A549 (cell line): ENCODE measurements at regions not wholly inside any gene's neighbourhood (a gene's known extent, or its start where the extent isn't known, plus 50 kb on each side); places are given as distances from the start of the nearest gene placed in this dataset.

Experiments
- ATAC-seq, 2 experiments: fragments of 200-7000 bp in 1 of 2; fragments of >200 bp in 1 of 2; cut with Nextera tagmentation in 1 of 2; cut with Tn5 transposase in 1 of 2; 3 replicates each; pipeline versions ENCODE4 v1.8.0 to v1.9.1; 2018 to 2020; ENCODE audit warnings: mild to moderate bottlenecking in 1 of 2, moderate library complexity in 1 of 2
- CTCF ChIA-PET: fragments of 300-600 bp; sonication (Branson Sonifier 250); formaldehyde crosslinking; extraction: SDS; loops from one replicate; lab custom pipeline; 2021; ENCODE audit warnings: antibody characterized with exemption, inconsistent platforms; lab: Yijun Ruan, JAX
- POLR2A ChIA-PET: fragments of 350-600 bp; formaldehyde crosslinking; extraction: SDS; loops from one replicate; lab custom pipeline; 2021; ENCODE audit warnings: antibody characterized with exemption, inconsistent platforms; lab: Yijun Ruan, JAX
- DNase-seq, 2 experiments: peaks; one replicate each; pipeline versions ENCODE4 v3.0.0 to v3.0.0-alpha.2; 2011 to 2016; ENCODE audit warnings: low read depth in 1 of 2, low spot score in 1 of 2
- FAIRE-seq: peaks from 2 replicates; lab custom pipeline; 2011; peaks lifted over from hg19 to GRCh38; lab: Jason Lieb, UNC
- H3K27ac ChIP-seq, 2 experiments: fragments of >200 bp; sonication (Bioruptor Twin); formaldehyde crosslinking; 3 replicates each; pipeline ENCODE4 v1.5.1; 2016 to 2017
- H3K4me1 ChIP-seq: fragments of >200 bp; sonication (Bioruptor Twin); formaldehyde crosslinking; 3 replicates; pipeline ENCODE4 v1.6.1; 2016
- H3K4me2 ChIP-seq: fragments of >200 bp; sonication (Bioruptor Twin); formaldehyde crosslinking; 3 replicates; pipeline ENCODE4 v1.6.1; 2016
- H3K4me3 ChIP-seq: fragments of >200 bp; sonication (Bioruptor Twin); formaldehyde crosslinking; 3 replicates; pipeline ENCODE4 v1.5.1; 2016
- H3K9me3 ChIP-seq: fragments of >200 bp; sonication (Bioruptor Twin); formaldehyde crosslinking; 3 replicates; pipeline ENCODE4 v1.6.1; 2016
- BHLHE40 ChIP-seq: IDR thresholded peaks from 2 replicates; pipeline ENCODE4 v1.6.1; 2012; ENCODE audit warnings: low read depth, low read length, inconsistent platforms
- EHF ChIP-seq: fragments of 250-450 bp; sonication (Bioruptor Pico); IDR thresholded peaks from 2 replicates; pipeline ENCODE4 v1.5.0; 2020; ENCODE audit warnings: mild to moderate bottlenecking
- FOSL2 ChIP-seq, 2 experiments: fragments of 450-650 bp in 1 of 2; fragments of >200 bp in 1 of 2; sonication (Bioruptor Twin) in 1 of 2; formaldehyde crosslinking; IDR thresholded peaks; 2 replicates each; pipeline versions ENCODE4 v1.5.0 to v1.6.1; 2016 to 2020; ENCODE audit warnings: mild to moderate bottlenecking in 1 of 2, moderate library complexity in 1 of 2
- FOXS1 ChIP-seq: fragments of 250-450 bp; sonication (Bioruptor Pico); IDR thresholded peaks from 2 replicates; pipeline ENCODE4 v1.5.0; 2020; ENCODE audit warnings: mild to moderate bottlenecking, moderate library complexity
- HEYL ChIP-seq: fragments of 250-450 bp; sonication (Bioruptor Pico); IDR thresholded peaks from 2 replicates; pipeline ENCODE4 v1.8.0; 2021; ENCODE audit warnings: mild to moderate bottlenecking, moderate library complexity
- KDM1A ChIP-seq: fragments of 200-600 bp; sonication (generic); IDR thresholded peaks from 2 replicates; pipeline ENCODE4 v1.6.1; 2016; ENCODE audit warnings: low read depth, mild to moderate bottlenecking
- KDM5A ChIP-seq: fragments of 200-600 bp; sonication (generic); IDR thresholded peaks from 2 replicates; pipeline ENCODE4 v1.6.1; 2016; ENCODE audit warnings: antibody characterized with exemption, mild to moderate bottlenecking
- MYC ChIP-seq: IDR thresholded peaks from 2 replicates; pipeline ENCODE4 v1.6.1; 2012; ENCODE audit warnings: mild to moderate bottlenecking, inconsistent platforms, low read length, improper control_type of control experiment, borderline replicate concordance
- NR3C1 ChIP-seq: fragments of >200 bp; sonication (Bioruptor Twin); formaldehyde crosslinking; IDR thresholded peaks from 3 replicates; pipeline ENCODE4 v1.6.1; 2017
- RAD21 ChIP-seq, 2 experiments: fragments of >200 bp in 1 of 2; sonication (Bioruptor Twin) in 1 of 2; formaldehyde crosslinking in 1 of 2; IDR thresholded peaks in 1 of 2; conservative IDR thresholded peaks in 1 of 2; 2 replicates in 1 of 2; 3 replicates in 1 of 2; pipeline ENCODE4 v1.6.1; 2012 to 2018; ENCODE audit warnings: inconsistent platforms in 1 of 2
- RCOR1 ChIP-seq: fragments of 150-350 bp; IDR thresholded peaks from 2 replicates; pipeline ENCODE4 v1.6.1; 2014; ENCODE audit warnings: antibody characterized with exemption, low read length, low read depth
- SMC3 ChIP-seq: fragments of >200 bp; sonication (Bioruptor Twin); formaldehyde crosslinking; IDR thresholded peaks from 3 replicates; pipeline ENCODE4 v1.6.1; 2018; ENCODE audit warnings: inconsistent platforms
- SREBF2 ChIP-seq: fragments of 450-650 bp; IDR thresholded peaks from 2 replicates; pipeline ENCODE4 v1.6.1; 2014; ENCODE audit warnings: mild to moderate bottlenecking, moderate library complexity
- ZC3H11A ChIP-seq: fragments of 450-650 bp; IDR thresholded peaks from 2 replicates; pipeline ENCODE4 v1.6.1; 2014; ENCODE audit warnings: antibody characterized with exemption, mild to moderate bottlenecking
- ZFP36 ChIP-seq: fragments of 450-650 bp; IDR thresholded peaks from 2 replicates; pipeline ENCODE4 v1.6.1; 2014; ENCODE audit warnings: borderline replicate concordance; ENCODE audit not compliant: partially characterized antibody
- ZNF302 ChIP-seq: fragments of 250-450 bp; sonication (Bioruptor Pico); IDR thresholded peaks from 2 replicates; pipeline ENCODE4 v1.9.0; 2021; ENCODE audit warnings: inconsistent platforms, mild to moderate bottlenecking, moderate library complexity
- ZSCAN20 ChIP-seq: fragments of 250-450 bp; sonication (Bioruptor Pico); IDR thresholded peaks from 2 replicates; pipeline ENCODE4 v1.8.0; 2022; ENCODE audit warnings: mild to moderate bottlenecking, moderate library complexity
- WGBS: methylation state at CpG from one replicate; pipeline ENCODE4 v1.1.6; 2017; ENCODE audit errors: missing lambda C conversion rate; 5-methylcytosine and 5-hydroxymethylcytosine counted together
- TF ChIP-seq, protein P1 (sequence below): fragments of >200 bp; sonication (Bioruptor Twin); formaldehyde crosslinking; IDR thresholded peaks from 3 replicates; pipeline ENCODE4 v1.5.1; 2016

- 44% methylated on average over 6 of the region's 6 CpGs for WGBS
- ChIA-PET CTCF (interaction anchor here (0.6 to 4.1 kb wide), 30 partner anchors 8 to 991 kb away, joined by 3 to 17 read pairs (median 4); no protein-coding TSS in a partner anchor), POLR2A (interaction anchor here (0.5 kb wide), 1 partner anchor 14 kb away, joined by 3 read pairs; no protein-coding TSS in a partner anchor)
- Histone ChIP-seq H3K4me1 (peaks cover 11% of the 10 kb centered on the region), H3K4me3 (no peak overlapping the region), H3K4me2 (peak overlapping the region; percentile 11; the same call in 1 of the 3 replicates), H3K9me3 (no peaks in the 10 kb centered on the region), H3K27ac (peak overlapping the region; percentile 20 to 81; a peak in 5 of 6 replicates)
- no peak for FAIRE-seq
- DNase-seq = peak; percentile 38 to 54
- ATAC-seq = peak in 1 of 2 experiments; percentile 78; a peak in 3 of 6 replicates
- TF ChIP-seq SMC3 = peak; percentile 87
- no peak for TF ChIP-seq FOSL2 (IDR thresholded peaks at IDR 0.05)
- no peak for TF ChIP-seq FOSL2 (CRISPR knock-in tag; IDR thresholded peaks at IDR 0.05)
- TF ChIP-seq RAD21 (conservative IDR thresholded peaks at IDR 0.05 in 1 of 2, IDR thresholded peaks at IDR 0.05 in 1 of 2) = peak; percentile 88 to 89
- no peak for TF ChIP-seq KDM5A
- TF ChIP-seq RCOR1 = no peak
- TF ChIP-seq HEYL (CRISPR knock-in tag) = no peak
- TF ChIP-seq ZSCAN20 = no peak
- TF ChIP-seq MYC = no peak
- TF ChIP-seq ZC3H11A = no peak
- TF ChIP-seq, protein P1, sequence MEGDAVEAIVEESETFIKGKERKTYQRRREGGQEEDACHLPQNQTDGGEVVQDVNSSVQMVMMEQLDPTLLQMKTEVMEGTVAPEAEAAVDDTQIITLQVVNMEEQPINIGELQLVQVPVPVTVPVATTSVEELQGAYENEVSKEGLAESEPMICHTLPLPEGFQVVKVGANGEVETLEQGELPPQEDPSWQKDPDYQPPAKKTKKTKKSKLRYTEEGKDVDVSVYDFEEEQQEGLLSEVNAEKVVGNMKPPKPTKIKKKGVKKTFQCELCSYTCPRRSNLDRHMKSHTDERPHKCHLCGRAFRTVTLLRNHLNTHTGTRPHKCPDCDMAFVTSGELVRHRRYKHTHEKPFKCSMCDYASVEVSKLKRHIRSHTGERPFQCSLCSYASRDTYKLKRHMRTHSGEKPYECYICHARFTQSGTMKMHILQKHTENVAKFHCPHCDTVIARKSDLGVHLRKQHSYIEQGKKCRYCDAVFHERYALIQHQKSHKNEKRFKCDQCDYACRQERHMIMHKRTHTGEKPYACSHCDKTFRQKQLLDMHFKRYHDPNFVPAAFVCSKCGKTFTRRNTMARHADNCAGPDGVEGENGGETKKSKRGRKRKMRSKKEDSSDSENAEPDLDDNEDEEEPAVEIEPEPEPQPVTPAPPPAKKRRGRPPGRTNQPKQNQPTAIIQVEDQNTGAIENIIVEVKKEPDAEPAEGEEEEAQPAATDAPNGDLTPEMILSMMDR = peak; percentile 74
- TF ChIP-seq, all 56 proteins: peak for 3
These were observed 177.9 kb downstream of the RPS24 start for GRCh38 chr10:78211561-78212051.

DNA sequence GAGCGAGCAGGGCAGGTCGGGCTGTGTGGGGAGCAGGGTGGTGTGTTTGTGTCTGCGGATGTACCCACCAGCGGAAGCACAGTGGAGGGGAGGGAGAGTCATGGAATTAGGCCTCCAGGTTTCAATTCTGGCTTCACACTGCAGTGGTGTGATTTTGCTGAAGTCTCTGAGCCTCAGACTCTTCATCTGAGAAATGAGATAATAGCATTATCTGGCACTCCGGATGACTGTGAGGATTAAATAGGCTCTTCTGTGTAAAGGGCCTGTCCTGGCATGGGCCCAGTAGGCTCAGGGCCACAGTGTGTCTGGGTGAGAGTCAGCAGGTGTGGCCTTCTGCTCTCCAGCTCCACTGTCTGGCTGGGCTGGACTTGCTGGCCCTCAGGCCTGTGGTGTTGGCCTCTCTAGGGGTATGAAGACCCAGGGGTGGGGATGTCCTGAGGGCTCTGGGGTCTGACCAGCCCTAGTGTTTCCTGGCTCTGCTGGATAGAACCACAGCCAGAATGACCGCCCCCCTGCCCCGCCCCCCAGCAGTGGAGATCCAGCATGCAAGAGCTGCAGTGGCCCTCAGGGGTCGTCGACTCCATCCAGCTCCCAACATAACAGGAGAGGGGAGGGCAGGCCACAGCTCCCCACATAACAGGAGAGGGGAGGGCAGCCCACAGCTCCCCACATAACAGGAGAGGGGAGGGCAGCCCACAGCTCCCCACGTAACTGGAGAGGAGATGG lies 178.6 kb downstream of the RPS24 start:
- peaks cover 11% of the 10 kb centered on the region for H3K4me1 ChIP-seq
- H3K9me3 ChIP-seq = no peaks in the 10 kb centered on the region
- WGBS = 95% methylated on average over 6 of the region's 10 CpGs
- peak overlapping the region; percentile 11; the same call in 1 of the 3 replicates for H3K4me2 ChIP-seq
- no peak for FAIRE-seq
- ChIA-PET POLR2A (interaction anchor here (0.6 kb wide), 1 partner anchor 159 kb away, joined by 5 read pairs; no protein-coding TSS in a partner anchor), CTCF (interaction anchor here (0.7 to 1.8 kb wide), 10 partner anchors 15 to 984 kb away, joined by 3 to 10 read pairs (median 4); no protein-coding TSS in a partner anchor)
- peak; percentile 21 to 59; a peak in 3 of 6 replicates for ATAC-seq
- no peak for DNase-seq
- TF ChIP-seq EHF (CRISPR knock-in tag) = no peak
- TF ChIP-seq BHLHE40 = no peak
- TF ChIP-seq KDM1A = no peak
- TF ChIP-seq ZFP36 = no peak
- no peak for TF ChIP-seq ZSCAN20
- TF ChIP-seq NR3C1 = no peak
- no peak for TF ChIP-seq RAD21 (conservative IDR thresholded peaks at IDR 0.05 in 1 of 2, IDR thresholded peaks at IDR 0.05 in 1 of 2)
- TF ChIP-seq ZNF302 (CRISPR knock-in tag) = no peak
- no peak overlapping the region for H3K4me3 ChIP-seq
- peak overlapping the region; percentile 20 to 81; a peak in 5 of 6 replicates for H3K27ac ChIP-seq

DNA sequence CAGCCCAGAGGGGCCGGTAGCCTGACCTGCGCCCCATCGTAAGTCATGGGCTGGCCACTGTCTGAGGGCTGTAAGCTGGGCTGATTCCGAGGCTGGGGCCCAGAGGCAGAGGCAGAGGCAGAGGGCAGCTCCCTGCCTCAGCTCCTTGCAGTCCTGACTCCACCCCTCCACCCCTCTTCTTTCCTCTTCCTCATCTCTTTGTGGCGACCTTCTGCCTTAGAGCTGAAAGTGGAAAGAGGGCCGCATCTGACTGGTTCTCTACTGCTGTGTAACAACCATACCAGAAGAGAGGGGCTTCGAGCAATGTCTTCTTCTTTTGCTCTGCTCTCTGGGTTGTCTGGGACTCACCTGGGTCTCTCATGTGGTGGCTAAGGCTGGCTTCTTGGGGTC lies 179.1 kb downstream of the RPS24 start:
- no peaks in the 10 kb centered on the region for H3K9me3 ChIP-seq
- ChIA-PET CTCF (interaction anchor here (0.7 to 1.4 kb wide), 8 partner anchors 15 to 983 kb away, joined by 3 to 10 read pairs (median 4); no protein-coding TSS in a partner anchor), POLR2A (interaction anchor here (0.6 kb wide), 1 partner anchor 160 kb away, joined by 5 read pairs; no protein-coding TSS in a partner anchor)
- H3K4me2 ChIP-seq = no peak overlapping the region
- WGBS = 68% methylated on average over 7 of the region's 7 CpGs
- H3K27ac ChIP-seq = peak overlapping the region; percentile 20 to 81; a peak in 5 of 6 replicates
- DNase-seq = no peak
- FAIRE-seq = no peak
- TF ChIP-seq SREBF2 = no peak
- no peak for TF ChIP-seq KDM1A
- TF ChIP-seq FOXS1 = no peak
- no peak for TF ChIP-seq ZFP36
- TF ChIP-seq ZSCAN20 = no peak
- peaks cover 11% of the 10 kb centered on the region for H3K4me1 ChIP-seq
- no peak for ATAC-seq
- H3K4me3 ChIP-seq = no peak overlapping the region
